K562 (cell line): ENCODE measurements at regions not wholly inside any gene's neighbourhood (a gene's known extent, or its start where the extent isn't known, plus 50 kb on each side); places are given as distances from the start of the nearest gene placed in this dataset.

Experiments used
- BCOR ChIP-seq: fragments of 450-650 bp; IDR thresholded peaks from 2 replicates; pipeline ENCODE4 v1.6.1; 2016
- JUNB ChIP-seq: fragments of 450-650 bp; formaldehyde crosslinking; conservative IDR thresholded peaks from 2 replicates; pipeline ENCODE4 v1.4.0; 2020; ENCODE audit warnings: mild to moderate bottlenecking
- NRF1 ChIP-seq, 2 experiments: fragments of 450-650 bp; IDR thresholded peaks in 1 of 2; conservative IDR thresholded peaks in 1 of 2; 2 replicates each; pipeline ENCODE4 v1.6.1; 2014; ENCODE audit warnings: mild to moderate bottlenecking in 2 of 2
- NUFIP1 ChIP-seq: fragments of 450-650 bp; IDR thresholded peaks from 2 replicates; pipeline ENCODE4 v1.6.1; 2018; ENCODE audit not compliant: partially characterized antibody
- TEAD4 ChIP-seq, 2 experiments: sonication (generic) in 1 of 2; formaldehyde crosslinking in 1 of 2; IDR thresholded peaks; 2 replicates each; pipeline versions ENCODE4 v1.6.1 to v1.8.0; 2012 to 2022; ENCODE audit warnings: borderline replicate concordance in 1 of 2, inconsistent platforms in 1 of 2, low read length in 1 of 2, mild to moderate bottlenecking in 1 of 2, missing genetic modification reagents in 1 of 2
- TF ChIP-seq, protein P1 (sequence below), 2 experiments: IDR thresholded peaks; 2 replicates each; pipeline ENCODE4 v1.6.1; 2011; ENCODE audit warnings: borderline replicate concordance in 1 of 2, control low read depth in 1 of 2, low read depth in 1 of 2, low read length in 1 of 2, mild to moderate bottlenecking in 1 of 2, mixed read lengths in 1 of 2, moderate library complexity in 1 of 2; ENCODE audit not compliant: insufficient read depth in 1 of 2, insufficient read length in 1 of 2, poor library complexity in 1 of 2, severe bottlenecking in 1 of 2; ENCODE audit errors: extremely low read depth in 1 of 2
- TF ChIP-seq, protein P2 (sequence below), 2 experiments: IDR thresholded peaks in 1 of 2; conservative IDR thresholded peaks in 1 of 2; 2 replicates each; pipeline ENCODE4 v1.6.1; 2016; ENCODE audit warnings: low read depth in 2 of 2, mild to moderate bottlenecking in 1 of 2, missing compliant biosample characterization in 1 of 2, missing genetic modification characterization in 1 of 2, moderate library complexity in 1 of 2

DNA sequence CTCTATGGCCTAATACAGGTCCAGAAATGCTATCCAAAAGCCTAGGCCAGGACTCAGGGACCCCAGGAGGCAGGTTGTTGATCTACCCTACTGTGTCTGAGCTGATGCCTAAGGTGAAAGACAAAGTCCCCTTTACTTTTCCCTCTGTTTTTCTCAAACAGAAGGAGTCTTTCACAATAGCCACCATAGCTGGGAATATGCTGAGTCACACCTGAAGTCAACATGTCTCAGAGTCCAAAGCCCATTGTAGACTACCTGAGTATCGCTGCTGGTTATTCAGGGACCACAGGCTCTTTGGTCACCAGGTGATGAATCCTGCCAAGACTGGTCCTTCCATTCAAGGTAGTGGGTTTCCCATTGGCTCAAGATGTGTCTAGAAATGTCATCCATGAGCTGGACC is 562.2 kb downstream of the ACTRT1 start (continued):
- TF ChIP-seq, protein P1, sequence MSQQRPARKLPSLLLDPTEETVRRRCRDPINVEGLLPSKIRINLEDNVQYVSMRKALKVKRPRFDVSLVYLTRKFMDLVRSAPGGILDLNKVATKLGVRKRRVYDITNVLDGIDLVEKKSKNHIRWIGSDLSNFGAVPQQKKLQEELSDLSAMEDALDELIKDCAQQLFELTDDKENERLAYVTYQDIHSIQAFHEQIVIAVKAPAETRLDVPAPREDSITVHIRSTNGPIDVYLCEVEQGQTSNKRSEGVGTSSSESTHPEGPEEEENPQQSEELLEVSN (IDR thresholded peaks at IDR 0.05; ENCODE audit: borderline replicate concordance in 1 of 2, extremely low read depth in 1 of 2, insufficient read depth in 1 of 2, insufficient read length in 1 of 2, low read depth in 1 of 2, low read length in 1 of 2, poor library complexity in 1 of 2, severe bottlenecking in 1 of 2): no peak
- TF ChIP-seq, protein P2, sequence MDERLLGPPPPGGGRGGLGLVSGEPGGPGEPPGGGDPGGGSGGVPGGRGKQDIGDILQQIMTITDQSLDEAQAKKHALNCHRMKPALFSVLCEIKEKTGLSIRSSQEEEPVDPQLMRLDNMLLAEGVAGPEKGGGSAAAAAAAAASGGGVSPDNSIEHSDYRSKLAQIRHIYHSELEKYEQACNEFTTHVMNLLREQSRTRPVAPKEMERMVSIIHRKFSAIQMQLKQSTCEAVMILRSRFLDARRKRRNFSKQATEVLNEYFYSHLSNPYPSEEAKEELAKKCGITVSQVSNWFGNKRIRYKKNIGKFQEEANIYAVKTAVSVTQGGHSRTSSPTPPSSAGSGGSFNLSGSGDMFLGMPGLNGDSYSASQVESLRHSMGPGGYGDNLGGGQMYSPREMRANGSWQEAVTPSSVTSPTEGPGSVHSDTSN (CRISPR knock-in tag; IDR thresholded peaks at IDR 0.05; ENCODE audit: low read depth): no peak
- TF ChIP-seq, protein P2 (tag; conservative IDR thresholded peaks at IDR 0.05; ENCODE audit: low read depth): no peak
- TF ChIP-seq JUNB (CRISPR knock-in tag): no peak
- no peak for TF ChIP-seq TEAD4 (IDR thresholded peaks at IDR 0.05; ENCODE audit: low read length)
- no peak for TF ChIP-seq TEAD4 (CRISPR knock-in tag; IDR thresholded peaks at IDR 0.05; ENCODE audit: borderline replicate concordance)
- no peak for TF ChIP-seq BCOR
- TF ChIP-seq NUFIP1: no peak
- TF ChIP-seq NRF1 (conservative IDR thresholded peaks at IDR 0.05 in 1 of 2, IDR thresholded peaks at IDR 0.05 in 1 of 2): no peak
